Mesenchymal stem cell (in vitro differentiated cells and primary cell): ENCODE measurements at regions not wholly inside any gene's neighbourhood (a gene's known extent, or its start where the extent isn't known, plus 50 kb on each side); places are given as distances from the start of the nearest gene placed in this dataset.

ENCODE experiments used
- DNase-seq: peaks from one replicate; pipeline ENCODE4 v3.0.0-alpha.2; 2013
- H2AFZ ChIP-seq: one replicate; pipeline ENCODE4 v1.6.1; 2013; ENCODE audit warnings: low read depth, mild to moderate bottlenecking, control low read depth, inconsistent platforms, low read length, moderate library complexity
- H2AK5ac ChIP-seq: 2 replicates; pipeline ENCODE4 v1.6.1; 2013; ENCODE audit warnings: low read length, moderate library complexity, mild to moderate bottlenecking, inconsistent platforms; ENCODE audit not compliant: severe bottlenecking
- H2BK120ac ChIP-seq: one replicate; pipeline ENCODE4 v1.6.1; 2013; ENCODE audit warnings: low read depth, mild to moderate bottlenecking, inconsistent platforms, low read length, moderate library complexity
- H2BK12ac ChIP-seq, 2 experiments: one replicate each; pipeline ENCODE4 v1.6.1; 2013; ENCODE audit warnings: inconsistent platforms in 2 of 2, low read length in 2 of 2, mild to moderate bottlenecking in 2 of 2, moderate library complexity in 2 of 2, control low read depth in 1 of 2
- H2BK15ac ChIP-seq: one replicate; pipeline ENCODE4 v1.6.1; 2013; ENCODE audit warnings: mild to moderate bottlenecking, low read depth, inconsistent platforms; ENCODE audit not compliant: poor library complexity, severe bottlenecking
- H2BK5ac ChIP-seq: 2 replicates; pipeline ENCODE4 v1.6.1; 2013; ENCODE audit warnings: low read depth, mild to moderate bottlenecking, low read length, control low read depth, inconsistent platforms; ENCODE audit not compliant: poor library complexity, severe bottlenecking
- H3K14ac ChIP-seq, 2 experiments: one replicate each; pipeline ENCODE4 v1.6.1; 2013; ENCODE audit warnings: inconsistent platforms in 2 of 2, low read length in 2 of 2, control low read depth in 1 of 2, mild to moderate bottlenecking in 1 of 2, moderate library complexity in 1 of 2
- H3K18ac ChIP-seq, 2 experiments: one replicate each; pipeline ENCODE4 v1.6.1; 2013; ENCODE audit warnings: inconsistent platforms in 2 of 2, low read length in 2 of 2, control low read depth in 1 of 2, low read depth in 1 of 2, mild to moderate bottlenecking in 1 of 2
- H3K23ac ChIP-seq, 2 experiments: one replicate each; pipeline ENCODE4 v1.6.1; 2013; ENCODE audit warnings: inconsistent platforms in 2 of 2, low read length in 2 of 2, mild to moderate bottlenecking in 2 of 2, moderate library complexity in 2 of 2, control low read depth in 1 of 2
- H3K27ac ChIP-seq: 2 replicates; pipeline ENCODE4 v1.5.1; 2013; ENCODE audit warnings: mild to moderate bottlenecking, moderate library complexity, low read length, control low read depth, inconsistent platforms; ENCODE audit not compliant: poor library complexity, severe bottlenecking
- H3K27me3 ChIP-seq, 2 experiments: 2 replicates each; pipeline versions ENCODE4 v1.6.1 to v1.7.0; 2013; ENCODE audit warnings: low read length in 2 of 2, mild to moderate bottlenecking in 2 of 2, moderate library complexity in 2 of 2, control low read depth in 1 of 2, inconsistent platforms in 1 of 2; ENCODE audit not compliant: control insufficient read depth in 1 of 2, insufficient read depth in 1 of 2
- H3K36me3 ChIP-seq, 2 experiments: 2 replicates each; pipeline versions ENCODE4 v1.6.1 to v1.7.0; 2013; ENCODE audit warnings: low read length in 2 of 2, control low read depth in 1 of 2, inconsistent platforms in 1 of 2, low read depth in 1 of 2, mild to moderate bottlenecking in 1 of 2; ENCODE audit not compliant: insufficient read depth in 2 of 2, control insufficient read depth in 1 of 2
- H3K4ac ChIP-seq, 2 experiments: one replicate each; pipeline ENCODE4 v1.6.1; 2013; ENCODE audit warnings: inconsistent platforms in 2 of 2, low read length in 2 of 2, mild to moderate bottlenecking in 2 of 2, moderate library complexity in 2 of 2, control low read depth in 1 of 2, low read depth in 1 of 2
- H3K4me1 ChIP-seq: 2 replicates; pipeline ENCODE4 v1.6.1; 2013; ENCODE audit warnings: low read depth, low read length, control low read depth; ENCODE audit not compliant: control insufficient read depth, insufficient read depth
- H3K4me2 ChIP-seq: 2 replicates; pipeline ENCODE4 v1.6.1; 2013; ENCODE audit warnings: low read length, mild to moderate bottlenecking, inconsistent platforms; ENCODE audit not compliant: poor library complexity, severe bottlenecking
- H3K4me3 ChIP-seq, 2 experiments: 2 replicates each; pipeline versions ENCODE4 v1.5.1 to v1.7.0; 2013; ENCODE audit warnings: low read length in 2 of 2, mild to moderate bottlenecking in 2 of 2, control low read depth in 1 of 2, low read depth in 1 of 2; ENCODE audit not compliant: insufficient read depth in 1 of 2
- H3K79me1 ChIP-seq: replicated peaks from 2 replicates; pipeline ENCODE4 v1.6.1; 2013; ENCODE audit warnings: mild to moderate bottlenecking, control low read depth, low read length, inconsistent platforms; ENCODE audit not compliant: poor library complexity, severe bottlenecking
- H3K9ac ChIP-seq: 2 replicates; pipeline ENCODE4 v1.7.0; 2013; ENCODE audit warnings: mild to moderate bottlenecking, low read length, moderate library complexity
- H3K9me3 ChIP-seq: 2 replicates; pipeline ENCODE4 v1.7.0; 2013; ENCODE audit warnings: mild to moderate bottlenecking, low read length; ENCODE audit not compliant: control insufficient read depth
- H4K8ac ChIP-seq: one replicate; pipeline ENCODE4 v1.6.1; 2013; ENCODE audit warnings: inconsistent platforms, mild to moderate bottlenecking, low read length, moderate library complexity
- H4K91ac ChIP-seq: one replicate; pipeline ENCODE4 v1.6.1; 2013; ENCODE audit warnings: mild to moderate bottlenecking, low read length, inconsistent platforms
- WGBS: methylation state at CpG from one replicate; pipeline ENCODE4 v1.1.7; 2013; ENCODE audit warnings: mixed read lengths; 5-methylcytosine and 5-hydroxymethylcytosine counted together

DNA sequence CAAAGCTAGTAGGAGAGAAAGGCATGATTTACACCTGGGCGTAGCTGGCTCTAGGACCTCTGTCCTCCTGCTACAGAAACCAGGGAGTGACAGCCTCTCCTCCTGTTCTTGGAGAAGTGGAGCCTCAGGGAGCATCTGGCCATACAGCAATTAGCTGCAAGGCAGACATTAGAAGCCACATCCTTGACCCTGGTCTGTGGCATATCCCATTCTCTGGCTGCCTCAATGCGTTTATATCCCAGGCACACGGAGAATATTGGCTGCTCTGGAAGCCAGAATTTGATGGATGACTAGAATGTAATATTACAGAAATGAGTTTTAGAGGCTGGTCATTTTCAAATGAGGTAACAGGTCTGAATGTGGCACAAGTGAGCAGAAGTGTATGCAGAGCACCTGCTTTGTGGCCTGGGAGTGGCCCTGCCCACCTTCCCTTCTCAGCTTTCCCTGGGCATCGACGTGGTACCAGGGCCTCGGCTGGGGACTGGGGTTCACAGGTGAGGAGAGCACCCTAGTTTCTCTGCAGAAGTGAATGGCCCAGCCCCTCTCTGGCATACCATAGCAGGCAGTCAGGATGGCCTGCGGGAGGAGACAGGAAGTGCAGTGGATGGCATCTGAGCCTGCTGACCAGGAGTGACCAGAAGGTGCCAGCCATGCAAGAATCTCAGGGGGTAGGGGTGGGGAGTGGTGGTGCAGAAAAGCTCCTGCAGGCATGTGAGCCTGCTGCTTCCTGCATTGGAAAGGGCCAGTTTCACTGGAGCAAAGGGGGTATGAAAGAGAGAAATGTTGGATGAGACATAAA lies 367.2 kb upstream of the ZNF32 start:
- no peak for DNase-seq
- H3K4ac ChIP-seq, result no peak overlapping the region
- 84% methylated on average over 7 of the region's 7 CpGs for WGBS
- H2BK12ac ChIP-seq, result no peak overlapping the region
- no peak overlapping the region for H2AFZ ChIP-seq
- H3K14ac ChIP-seq, result no peak overlapping the region
- no peak overlapping the region for H3K4me2 ChIP-seq
- no peak overlapping the region for H4K8ac ChIP-seq
- peaks cover 2% of the 10 kb centered on the region for H3K4me1 ChIP-seq
- H3K9me3 ChIP-seq, result no peaks in the 10 kb centered on the region
- no peak overlapping the region for H2BK15ac ChIP-seq
- no peak overlapping the region for H2BK5ac ChIP-seq
- no peak overlapping the region for H4K91ac ChIP-seq
- H3K9ac ChIP-seq, result no peak overlapping the region
- H2AK5ac ChIP-seq, result no peak overlapping the region
- H3K27me3 ChIP-seq, result peaks cover 10 to 17% of the 10 kb centered on the region in 2 experiments
- H3K23ac ChIP-seq, result no peak overlapping the region
- no peak overlapping the region for H2BK120ac ChIP-seq
- H3K4me3 ChIP-seq, result no peak overlapping the region
- no peaks in the 10 kb centered on the region for H3K79me1 ChIP-seq
- H3K18ac ChIP-seq, result no peak overlapping the region
- no peak overlapping the region for H3K27ac ChIP-seq
- H3K36me3 ChIP-seq, result no peaks in the 10 kb centered on the region

DNA sequence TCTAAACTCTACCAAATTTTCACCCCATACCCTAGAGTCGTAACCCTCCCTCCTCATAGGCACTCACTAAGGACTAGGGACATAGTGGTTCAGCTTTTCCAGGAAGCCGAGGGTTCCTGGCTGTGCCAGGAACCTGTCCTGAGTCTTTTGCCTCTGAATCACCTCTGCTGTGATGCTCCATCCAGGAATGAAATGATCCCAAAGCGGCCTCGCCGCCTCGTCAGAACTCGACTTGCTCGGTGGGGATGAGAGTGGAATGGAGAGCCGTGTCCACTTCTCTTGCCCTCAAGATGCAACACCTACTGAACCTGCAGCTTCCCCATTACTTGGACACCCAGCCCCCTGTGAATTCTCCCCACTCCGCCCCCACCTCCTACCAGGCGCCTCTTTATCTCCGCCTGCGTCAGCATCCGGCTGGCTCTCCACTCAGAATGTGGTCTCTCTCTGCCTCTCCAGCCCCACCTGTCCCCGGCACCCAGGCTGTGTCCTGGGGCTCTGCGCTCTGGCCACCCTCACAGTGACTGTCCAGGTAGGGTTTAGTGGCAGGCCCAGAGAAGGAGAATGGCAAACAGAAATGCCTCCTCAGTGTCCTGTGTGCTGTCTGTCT lies 366.1 kb upstream of the ZNF32 start:
- Histone ChIP-seq H3K23ac (no peak overlapping the region), H2BK120ac (no peak overlapping the region), H3K4me2 (no peak overlapping the region), H3K9ac (no peak overlapping the region), H3K14ac (no peak overlapping the region), H3K4ac (no peak overlapping the region), H4K91ac (no peak overlapping the region), H2AK5ac (peak overlapping the region; percentile 31), H3K36me3 (no peaks in the 10 kb centered on the region), H3K27ac (no peak overlapping the region), H4K8ac (no peak overlapping the region), H2BK5ac (no peak overlapping the region), H3K9me3 (no peaks in the 10 kb centered on the region), H3K18ac (no peak overlapping the region), H2AFZ (no peak overlapping the region), H2BK15ac (peak overlapping the region; percentile 71), H3K4me3 (no peak overlapping the region), H3K27me3 (peaks cover 13% of the 10 kb centered on the region in 2 experiments), H2BK12ac (no peak overlapping the region), H3K79me1 (no peaks in the 10 kb centered on the region), H3K4me1 (peaks cover 4% of the 10 kb centered on the region)
- WGBS, result 95% methylated on average over 16 of the region's 16 CpGs
- no peak for DNase-seq

DNA sequence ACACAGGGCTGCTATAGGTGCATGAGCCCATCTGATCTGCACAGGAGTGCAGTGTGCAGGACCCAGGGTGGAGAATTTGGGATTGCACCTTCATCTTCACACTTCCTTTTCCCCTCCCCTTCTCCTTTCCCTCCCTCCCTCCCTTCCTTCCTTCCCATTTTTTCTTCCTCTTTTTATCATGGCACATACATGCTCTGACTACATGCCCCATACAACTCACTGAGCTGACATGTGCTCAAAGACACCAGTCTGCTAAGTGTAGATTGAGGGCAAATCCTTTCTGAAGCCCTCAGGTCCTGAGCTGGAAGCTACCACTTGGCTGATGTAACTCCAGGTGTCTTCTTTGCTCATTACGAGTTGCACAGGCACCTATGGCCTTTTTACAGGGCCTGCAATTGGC lies 365.3 kb upstream of the ZNF32 start:
- no peak overlapping the region for H2AFZ ChIP-seq
- H2BK12ac ChIP-seq, result no peak overlapping the region
- H2BK120ac ChIP-seq, result no peak overlapping the region
- no peak overlapping the region for H4K8ac ChIP-seq
- H3K79me1 ChIP-seq, result no peaks in the 10 kb centered on the region
- no peak overlapping the region for H3K23ac ChIP-seq
- no peak for DNase-seq
- no peak overlapping the region for H3K4me2 ChIP-seq
- H3K36me3 ChIP-seq, result no peaks in the 10 kb centered on the region
- no peak overlapping the region for H3K27ac ChIP-seq
- H3K4me1 ChIP-seq, result peaks cover 4% of the 10 kb centered on the region
- no peak overlapping the region for H3K18ac ChIP-seq
- H3K4me3 ChIP-seq, result no peak overlapping the region
- no peak overlapping the region for H3K9ac ChIP-seq
- H2BK5ac ChIP-seq, result no peak overlapping the region
- no peaks in the 10 kb centered on the region for H3K9me3 ChIP-seq
- no peak overlapping the region for H2BK15ac ChIP-seq
- peaks cover 13 to 20% of the 10 kb centered on the region in 2 experiments for H3K27me3 ChIP-seq
- H3K14ac ChIP-seq, result no peak overlapping the region
- 93% methylated on average over 1 of the region's 1 CpG for WGBS
- H4K91ac ChIP-seq, result no peak overlapping the region
- H3K4ac ChIP-seq, result no peak overlapping the region
- no peak overlapping the region for H2AK5ac ChIP-seq

DNA sequence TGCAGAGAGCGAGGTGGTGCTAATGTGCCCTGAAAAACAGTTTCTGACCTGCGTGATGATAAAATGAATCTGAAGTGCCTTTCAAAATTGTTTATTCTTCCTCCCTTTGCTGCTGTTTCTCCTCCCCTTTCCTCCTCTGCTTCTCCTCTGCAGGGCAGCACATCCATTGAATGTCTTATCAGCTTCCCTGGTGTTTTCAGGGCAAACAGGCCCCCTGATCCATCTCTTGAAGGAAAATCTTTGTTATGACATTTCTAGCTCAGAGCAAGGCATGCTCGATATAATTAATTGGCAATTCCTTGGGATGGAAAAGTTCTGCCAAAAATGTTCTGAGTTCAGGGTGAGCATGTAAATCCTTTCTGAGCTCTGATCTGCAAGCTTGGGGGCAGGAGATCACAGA lies 364.2 kb upstream of the ZNF32 start:
- Histone ChIP-seq H2BK120ac (no peak overlapping the region), H3K4me2 (no peak overlapping the region), H3K9me3 (no peaks in the 10 kb centered on the region), H2AK5ac (no peak overlapping the region), H2AFZ (no peak overlapping the region), H3K9ac (no peak overlapping the region), H2BK15ac (no peak overlapping the region), H3K79me1 (no peaks in the 10 kb centered on the region), H3K23ac (no peak overlapping the region), H2BK12ac (no peak overlapping the region), H4K8ac (no peak overlapping the region), H3K36me3 (no peaks in the 10 kb centered on the region), H3K27ac (no peak overlapping the region), H2BK5ac (no peak overlapping the region), H3K27me3 (peaks cover 13 to 25% of the 10 kb centered on the region in 2 experiments), H3K4me1 (peaks cover 4% of the 10 kb centered on the region), H3K18ac (no peak overlapping the region), H3K14ac (no peak overlapping the region), H4K91ac (no peak overlapping the region), H3K4me3 (no peak overlapping the region), H3K4ac (no peak overlapping the region)
- 76% methylated on average over 3 of the region's 3 CpGs for WGBS
- DNase-seq, result no peak
